B cell (primary cell): ENCODE measurements at regions not wholly inside any gene's neighbourhood (a gene's known extent, or its start where the extent isn't known, plus 50 kb on each side); places are given as distances from the start of the nearest gene placed in this dataset.

Experiments
- ATAC-seq: fragments of 200-7000 bp; cut with Tn5 transposase; one replicate; pipeline ENCODE4 v1.10.0; 2021; ENCODE audit warnings: low read depth, mild to moderate bottlenecking, moderate number of reproducible peaks, moderate library complexity
- CTCF ChIA-PET: fragments of 350-600 bp; sonication (Branson Sonifier 250); formaldehyde crosslinking; loops from one replicate; lab custom pipeline; 2021; ENCODE audit warnings: antibody characterized with exemption, inconsistent platforms; lab: Charles Lee
- POLR2A ChIA-PET: fragments of 350-600 bp; sonication (Branson Sonifier 250); formaldehyde crosslinking; loops from one replicate; lab custom pipeline; 2021; ENCODE audit warnings: antibody characterized with exemption; lab: Charles Lee
- DNase-seq: peaks from one replicate; pipeline ENCODE4 v3.0.0; 2013
- H2AFZ ChIP-seq: 2 replicates; pipeline ENCODE4 v1.6.1; 2012; ENCODE audit warnings: mild to moderate bottlenecking, low read depth, low read length; ENCODE audit not compliant: insufficient read depth, poor library complexity, severe bottlenecking
- H3K27ac ChIP-seq, 2 donors: 1 replicate in 1 of 2; 2 replicates in 1 of 2; pipeline ENCODE4 v1.5.1; 2012 to 2013; ENCODE audit warnings: low read length in 2 of 2, mild to moderate bottlenecking in 2 of 2, moderate library complexity in 1 of 2
- H3K27me3 ChIP-seq, 4 experiments: fragments of 200-600 bp in 1 of 4; sonication (generic) in 1 of 4; replicated peaks in 1 of 4; 1 replicate in 2 of 4; 2 replicates in 2 of 4; pipeline versions ENCODE4 v1.6.1 to v1.7.0; 2013 to 2016; ENCODE audit warnings: low read length in 3 of 4, mild to moderate bottlenecking in 2 of 4, mixed read lengths in 1 of 4, moderate library complexity in 1 of 4; ENCODE audit not compliant: insufficient read depth in 4 of 4, control insufficient read depth in 3 of 4; ENCODE audit errors: control extremely low read depth in 1 of 4
- H3K36me3 ChIP-seq, 2 experiments: replicated peaks in 1 of 2; 1 replicate in 1 of 2; 2 replicates in 1 of 2; pipeline versions ENCODE4 v1.6.1 to v1.7.1; 2013; ENCODE audit warnings: low read length in 1 of 2; ENCODE audit not compliant: insufficient read depth in 2 of 2, control insufficient read depth in 1 of 2; ENCODE audit errors: control extremely low read depth in 1 of 2, extremely low read depth in 1 of 2
- H3K4me1 ChIP-seq, 2 donors: fragments of 200-600 bp in 1 of 2; sonication (generic) in 1 of 2; 1 replicate in 1 of 2; 2 replicates in 1 of 2; pipeline versions ENCODE4 v1.5.1 to v1.6.1; 2013 to 2017; ENCODE audit warnings: low read length in 2 of 2; ENCODE audit not compliant: control insufficient read depth in 2 of 2, insufficient read depth in 2 of 2
- H3K4me2 ChIP-seq: replicated peaks from 2 replicates; pipeline ENCODE3; 2012; ENCODE audit warnings: mild to moderate bottlenecking, low read depth, low read length; ENCODE audit not compliant: poor library complexity, severe bottlenecking
- H3K4me3 ChIP-seq, 5 experiments: fragments of 200-600 bp in 1 of 5; sonication (generic) in 1 of 5; 1 replicate in 3 of 5; 2 replicates in 2 of 5; pipeline versions ENCODE4 v1.5.1 to v1.7.0; 2011 to 2016; ENCODE audit warnings: low read length in 4 of 5, mild to moderate bottlenecking in 4 of 5, low read depth in 2 of 5, control low read depth in 1 of 5, moderate library complexity in 1 of 5; ENCODE audit not compliant: insufficient read depth in 1 of 5; ENCODE audit errors: control extremely low read depth in 1 of 5, extremely low read depth in 1 of 5
- H3K79me2 ChIP-seq: fragments of 200-600 bp; sonication (generic); one replicate; pipeline ENCODE4 v1.6.0; 2016; ENCODE audit warnings: low read length; ENCODE audit not compliant: control insufficient read depth, insufficient read depth
- H3K9ac ChIP-seq: fragments of 200-600 bp; sonication (generic); 2 replicates; pipeline ENCODE4 v1.6.1; 2017; ENCODE audit warnings: mild to moderate bottlenecking, low read length, moderate library complexity
- H3K9me3 ChIP-seq, 3 donors: one replicate each; pipeline versions ENCODE4 v1.6.1 to v1.7.1; 2013; ENCODE audit warnings: low read length in 2 of 3; ENCODE audit not compliant: control insufficient read depth in 2 of 3, insufficient read depth in 1 of 3; ENCODE audit errors: control extremely low read depth in 1 of 3
- H4K20me1 ChIP-seq: 2 replicates; pipeline ENCODE4 v1.6.0; 2012; ENCODE audit warnings: mild to moderate bottlenecking, low read length; ENCODE audit not compliant: insufficient read depth, control insufficient read depth, poor library complexity, severe bottlenecking
- H3K27ac Mint-ChIP-seq: one replicate; pipeline ENCODE4 v1.8.0; 2021; ENCODE audit warnings: mixed read lengths
- H3K27me3 Mint-ChIP-seq: one replicate; pipeline ENCODE4 v1.8.0; 2021; ENCODE audit warnings: mixed read lengths
- H3K4me1 Mint-ChIP-seq: one replicate; pipeline ENCODE4 v1.8.0; 2021; ENCODE audit warnings: mixed read lengths
- H3K4me3 Mint-ChIP-seq: one replicate; pipeline ENCODE4 v1.8.0; 2021; ENCODE audit warnings: mixed read lengths
- H3K9me3 Mint-ChIP-seq: one replicate; pipeline ENCODE4 v1.8.0; 2022; ENCODE audit warnings: mixed read lengths; ENCODE audit not compliant: insufficient read depth
- EZH2 ChIP-seq: IDR thresholded peaks from 2 replicates; pipeline ENCODE4 v1.6.1; 2012; ENCODE audit warnings: borderline replicate concordance, low read depth, mild to moderate bottlenecking, moderate library complexity, low read length; ENCODE audit not compliant: insufficient read depth, poor library complexity, severe bottlenecking
- WGBS: methylation state at CpG from one replicate; pipeline ENCODE4 v1.1.5; 2013; ENCODE audit warnings: missing lambda C conversion rate; ENCODE audit not compliant: insufficient coverage; 5-methylcytosine and 5-hydroxymethylcytosine counted together
- intact Hi-C: fragments of 100-400 bp; cut with micrococcal nuclease; formaldehyde crosslinking; loops from one replicate; pipeline ENCODE4 v1.10.0; 2022
- TF ChIP-seq, protein P1 (sequence below): fragments of 200-600 bp; IDR thresholded peaks from one replicate; pipeline ENCODE4 v1.8.0; 2022; ENCODE audit warnings: antibody characterized with exemption, mild to moderate bottlenecking

DNA sequence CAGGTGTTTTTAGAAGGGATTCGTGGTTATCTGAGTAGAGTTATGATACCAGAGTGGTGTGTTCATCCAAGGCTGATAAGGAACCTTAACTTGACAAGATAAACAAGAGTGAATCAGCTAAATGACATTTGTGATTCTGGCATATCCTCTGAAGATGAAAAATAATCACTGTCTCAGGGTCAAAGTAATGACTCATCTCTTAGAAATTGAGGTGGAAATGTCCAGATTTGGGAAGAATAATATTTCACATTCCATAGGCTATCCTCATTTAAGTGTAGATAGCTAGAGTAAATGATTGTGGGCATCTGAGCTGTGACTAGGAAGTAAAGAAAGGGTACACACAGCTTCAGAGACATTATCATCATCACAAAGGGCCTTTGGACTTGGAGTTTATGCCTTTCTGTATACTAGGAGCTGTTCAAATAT lies 255.7 kb downstream of the GJA1 start:
- no peak overlapping the region for H2AFZ ChIP-seq
- no peak overlapping the region for H3K4me2 ChIP-seq
- no peak for DNase-seq
- TF ChIP-seq, protein P1, sequence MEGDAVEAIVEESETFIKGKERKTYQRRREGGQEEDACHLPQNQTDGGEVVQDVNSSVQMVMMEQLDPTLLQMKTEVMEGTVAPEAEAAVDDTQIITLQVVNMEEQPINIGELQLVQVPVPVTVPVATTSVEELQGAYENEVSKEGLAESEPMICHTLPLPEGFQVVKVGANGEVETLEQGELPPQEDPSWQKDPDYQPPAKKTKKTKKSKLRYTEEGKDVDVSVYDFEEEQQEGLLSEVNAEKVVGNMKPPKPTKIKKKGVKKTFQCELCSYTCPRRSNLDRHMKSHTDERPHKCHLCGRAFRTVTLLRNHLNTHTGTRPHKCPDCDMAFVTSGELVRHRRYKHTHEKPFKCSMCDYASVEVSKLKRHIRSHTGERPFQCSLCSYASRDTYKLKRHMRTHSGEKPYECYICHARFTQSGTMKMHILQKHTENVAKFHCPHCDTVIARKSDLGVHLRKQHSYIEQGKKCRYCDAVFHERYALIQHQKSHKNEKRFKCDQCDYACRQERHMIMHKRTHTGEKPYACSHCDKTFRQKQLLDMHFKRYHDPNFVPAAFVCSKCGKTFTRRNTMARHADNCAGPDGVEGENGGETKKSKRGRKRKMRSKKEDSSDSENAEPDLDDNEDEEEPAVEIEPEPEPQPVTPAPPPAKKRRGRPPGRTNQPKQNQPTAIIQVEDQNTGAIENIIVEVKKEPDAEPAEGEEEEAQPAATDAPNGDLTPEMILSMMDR = no peak
- no peak for TF ChIP-seq EZH2
- no peaks in the 10 kb centered on the region for H3K4me1 ChIP-seq
- ATAC-seq = no peak
- CTCF ChIA-PET = no interaction called here
- H3K36me3 ChIP-seq = no peaks in the 10 kb centered on the region
- no peak overlapping the region for H3K27ac Mint-ChIP-seq
- POLR2A ChIA-PET = no interaction called here
- H3K9ac ChIP-seq = no peak overlapping the region
- no peaks in the 10 kb centered on the region for H4K20me1 ChIP-seq
- no peak overlapping the region for H3K4me3 ChIP-seq
- no peaks in the 10 kb centered on the region for H3K27me3 ChIP-seq
- H3K9me3 Mint-ChIP-seq = no peaks in the 10 kb centered on the region
- intact Hi-C loops = no loop called here
- no CpG with 5 or more reads among the region's 1 CpG for WGBS
- H3K4me3 Mint-ChIP-seq = no peak overlapping the region
- no peak overlapping the region for H3K27ac ChIP-seq
- no peaks in the 10 kb centered on the region for H3K27me3 Mint-ChIP-seq
- no peaks in the 10 kb centered on the region for H3K4me1 Mint-ChIP-seq
- no peaks in the 10 kb centered on the region for H3K79me2 ChIP-seq
- H3K9me3 ChIP-seq = peaks cover 0 to 7% (median 0%) of the 10 kb centered on the region in 3 donors

DNA sequence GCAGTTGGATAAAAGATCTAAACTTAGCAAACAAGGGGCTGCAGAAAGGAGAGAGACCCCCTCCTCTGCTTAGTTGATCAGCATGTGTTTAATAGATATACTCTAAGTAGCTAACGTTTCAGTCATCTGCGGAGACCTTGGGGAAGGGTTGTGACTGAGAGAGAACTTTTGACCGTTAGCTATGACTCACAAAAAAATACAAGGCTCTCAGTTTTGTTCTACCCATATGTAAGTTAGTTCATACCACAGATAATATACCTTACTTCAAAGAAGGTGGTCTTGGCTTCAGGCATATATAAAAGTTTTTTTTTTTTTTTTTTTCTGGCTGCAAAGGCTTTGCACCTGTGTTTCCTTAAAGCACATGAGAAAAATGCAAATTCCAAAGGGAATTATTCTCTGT lies 258.9 kb downstream of the GJA1 start:
- no peak overlapping the region for H3K27ac ChIP-seq
- no peak overlapping the region for H3K4me3 ChIP-seq
- intact Hi-C loops = no loop called here
- H3K4me2 ChIP-seq = no peak overlapping the region
- H3K9me3 ChIP-seq = no peaks in the 10 kb centered on the region
- ATAC-seq (no peak), DNase-seq (no peak)
- H3K27me3 ChIP-seq = no peaks in the 10 kb centered on the region
- no peaks in the 10 kb centered on the region for H3K9me3 Mint-ChIP-seq
- H2AFZ ChIP-seq = no peak overlapping the region
- no peak overlapping the region for H3K27ac Mint-ChIP-seq
- WGBS = no CpG with 5 or more reads among the region's 3 CpGs
- H3K36me3 ChIP-seq = no peaks in the 10 kb centered on the region
- H3K4me1 ChIP-seq = no peaks in the 10 kb centered on the region
- H3K9ac ChIP-seq = no peak overlapping the region
- H3K79me2 ChIP-seq = no peaks in the 10 kb centered on the region
- no peaks in the 10 kb centered on the region for H3K27me3 Mint-ChIP-seq
- no peaks in the 10 kb centered on the region for H3K4me1 Mint-ChIP-seq
- no peak overlapping the region for H3K4me3 Mint-ChIP-seq
- H4K20me1 ChIP-seq = no peaks in the 10 kb centered on the region
- ChIA-PET CTCF (no interaction called here), POLR2A (no interaction called here)
- TF ChIP-seq, protein P1 = no peak
- no peak for TF ChIP-seq EZH2
